GM12878 (cell line): ENCODE measurements at regions not wholly inside any gene's neighbourhood (a gene's known extent, or its start where the extent isn't known, plus 50 kb on each side); places are given as distances from the start of the nearest gene placed in this dataset.

Experiments
- ATF2 ChIP-seq: IDR thresholded peaks from 2 replicates; pipeline ENCODE4 v1.6.1; 2012; ENCODE audit warnings: low read length, inconsistent platforms
- BCL3 ChIP-seq: IDR thresholded peaks from 2 replicates; pipeline ENCODE4 v1.6.1; 2011; ENCODE audit warnings: borderline replicate concordance, low read depth, mild to moderate bottlenecking, moderate library complexity, low read length; ENCODE audit not compliant: insufficient read depth, poor library complexity, severe bottlenecking
- CREB1 ChIP-seq: IDR thresholded peaks from 2 replicates; pipeline ENCODE4 v1.6.1; 2012; ENCODE audit warnings: low read depth, mild to moderate bottlenecking, inconsistent platforms
- CTCF ChIP-seq, 3 experiments: IDR thresholded peaks in 2 of 3; conservative IDR thresholded peaks in 1 of 3; 2 replicates each; pipeline ENCODE4 v1.5.1; 2011; ENCODE audit warnings: low read depth in 3 of 3, low read length in 3 of 3, mild to moderate bottlenecking in 3 of 3, control low read depth in 2 of 3, moderate library complexity in 2 of 3, inconsistent platforms in 1 of 3, mixed read lengths in 1 of 3; ENCODE audit not compliant: control insufficient read depth in 2 of 3, insufficient read depth in 1 of 3; ENCODE audit errors: extremely low read depth in 1 of 3
- JUND ChIP-seq: IDR thresholded peaks from 2 replicates; pipeline ENCODE4 v1.6.1; 2012; ENCODE audit warnings: low read depth, mild to moderate bottlenecking, low read length, improper control_type of control experiment, moderate library complexity
- KAT2A ChIP-seq: conservative IDR thresholded peaks from 2 replicates; pipeline ENCODE4 v1.6.1; 2011; ENCODE audit warnings: low read depth, low read length; ENCODE audit not compliant: control insufficient read depth
- MXI1 ChIP-seq: fragments of 150-350 bp; IDR thresholded peaks from 2 replicates; pipeline ENCODE4 v1.6.1; 2011; ENCODE audit warnings: low read depth, mild to moderate bottlenecking, inconsistent platforms, low read length, improper control_type of control experiment
- POU2F2 ChIP-seq: IDR thresholded peaks from 3 replicates; pipeline ENCODE4 v1.6.1; 2011; ENCODE audit warnings: low read depth, mild to moderate bottlenecking, low read length, borderline replicate concordance
- RFX5 ChIP-seq: IDR thresholded peaks from 2 replicates; pipeline ENCODE4 v1.6.1; 2011; ENCODE audit warnings: low read depth, low read length, improper control_type of control experiment
- STAT3 ChIP-seq: IDR thresholded peaks from 2 replicates; pipeline ENCODE4 v1.6.1; 2011; ENCODE audit warnings: low read depth, low read length, improper control_type of control experiment

GRCh38 chr3:106643684-106644161, 733.5 kb upstream of the CCDC54 start:
- no peak for TF ChIP-seq RFX5
- no peak for TF ChIP-seq MXI1
- TF ChIP-seq BCL3, result no peak
- no peak for TF ChIP-seq JUND
- no peak for TF ChIP-seq CTCF (IDR thresholded peaks at IDR 0.05 in 2 of 3, conservative IDR thresholded peaks at IDR 0.05 in 1 of 3; ENCODE audit: control insufficient read depth in 2 of 3, extremely low read depth in 1 of 3, insufficient read depth in 1 of 3, low read depth in 3 of 3, low read length in 3 of 3)
- no peak for TF ChIP-seq POU2F2
- TF ChIP-seq STAT3, result no peak
- no peak for TF ChIP-seq CREB1
- TF ChIP-seq KAT2A, result no peak
- no peak for TF ChIP-seq ATF2
